ENCODE measurements at regions not wholly inside any gene's neighbourhood (a gene's known extent, or its start where the extent isn't known, plus 50 kb on each side); places are given as distances from the start of the nearest gene placed in this dataset.
"Not testable (repeated sequence)": the region's sequence is repeated elsewhere in the genome, so short reads cannot be mapped to it uniquely, and the experiment has no call there.

DNA sequence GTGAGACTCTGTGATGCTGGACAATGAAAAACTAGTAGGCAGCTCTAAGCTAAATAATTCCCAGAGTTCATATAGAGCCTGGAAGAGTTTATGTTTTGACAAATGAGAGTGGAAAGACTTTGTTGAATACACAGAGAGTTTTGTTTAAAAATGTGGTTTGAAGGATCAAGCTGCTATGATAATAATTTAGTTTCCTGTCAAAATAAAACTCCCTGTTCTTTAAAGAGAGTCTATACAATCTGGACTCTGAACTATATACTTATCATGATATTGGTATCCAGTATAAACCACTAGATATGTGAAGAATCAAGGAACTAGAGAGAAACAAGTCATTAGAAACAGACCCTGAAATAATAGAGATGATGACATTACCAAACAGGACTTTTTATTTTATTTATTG lies 158.6 kb downstream of the C4orf33 start:
- no peak for DNase-seq

- DNase-seq: no peak
Measured at GRCh38 chr4:129261584-129261983, 165.6 kb downstream of the C4orf33 start.

- DNase-seq: no peak
Measured at GRCh38 chr4:129264008-129264657, 168.2 kb downstream of the C4orf33 start.

DNA sequence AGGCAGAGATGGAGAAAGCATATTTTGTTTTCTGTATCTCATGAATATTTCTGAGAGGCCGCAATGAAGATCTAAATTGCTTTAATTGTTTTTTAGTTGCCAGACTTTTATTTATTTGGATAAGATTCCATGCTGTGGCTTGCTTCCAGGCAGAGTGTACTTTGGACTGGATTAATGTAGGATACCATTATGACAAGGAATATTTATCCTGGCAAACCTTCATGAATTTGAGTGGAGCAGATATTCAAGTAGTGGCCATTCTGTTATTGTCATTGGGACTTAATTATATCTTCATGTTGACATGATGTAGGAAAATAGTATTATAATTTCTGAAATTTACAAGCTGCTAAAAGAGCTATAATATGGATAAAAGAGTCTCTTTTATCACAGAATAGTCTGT lies 182.9 kb downstream of the C4orf33 start:
- no peak for DNase-seq

- DNase-seq: no peak
Measured at GRCh38 chr4:129282293-129282692, 186.3 kb downstream of the C4orf33 start.

- not testable (repeated sequence) for DNase-seq
Measured at GRCh38 chr4:129292194-129292593, 196.2 kb downstream of the C4orf33 start.

- DNase-seq: no peak
Measured at GRCh38 chr4:129314781-129315180, 218.8 kb downstream of the C4orf33 start.

DNA sequence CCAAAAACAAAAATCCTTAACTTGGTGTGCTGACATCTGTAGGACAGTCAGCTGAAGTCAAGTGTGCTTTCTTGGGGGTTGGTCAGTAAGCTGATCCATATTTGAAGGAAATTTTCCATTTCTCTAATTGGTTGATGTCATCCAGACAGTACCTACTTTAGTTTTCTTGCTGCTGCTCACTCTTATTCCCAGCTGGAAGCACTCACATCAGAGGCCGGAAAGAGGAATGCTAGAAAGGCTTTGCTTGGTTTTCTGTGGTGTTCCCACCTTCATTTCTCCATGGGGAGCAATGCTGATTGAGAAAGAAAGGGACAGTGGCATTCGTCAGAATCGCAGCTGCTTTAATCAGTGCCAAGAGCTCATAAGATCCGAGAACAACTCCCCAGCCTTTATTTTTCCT lies 227.0 kb downstream of the C4orf33 start:
- DNase-seq: no peak

DNA sequence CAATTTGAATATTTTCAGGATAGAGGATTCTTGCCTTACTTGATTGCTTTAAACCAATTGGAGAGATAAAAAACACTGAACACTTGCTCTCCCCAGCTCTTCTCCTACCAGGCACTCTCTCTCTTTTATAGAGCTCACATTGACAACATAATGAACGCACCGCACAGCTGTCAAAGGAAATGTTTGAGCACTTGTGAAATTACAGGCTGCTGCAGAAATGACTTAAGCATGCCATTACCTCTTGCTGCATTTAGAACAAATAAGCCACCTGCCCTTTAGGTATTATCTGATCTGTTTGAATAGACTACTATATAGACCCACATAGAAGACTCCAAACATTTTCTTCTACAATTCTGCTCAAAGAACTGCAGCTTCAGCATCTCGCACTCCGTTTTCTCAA lies 227.7 kb downstream of the C4orf33 start:
- no peak for DNase-seq

GRCh38 chr4:129326571-129327460 lies 230.9 kb downstream of the C4orf33 start:
- DNase-seq: peak; percentile 44

DNA sequence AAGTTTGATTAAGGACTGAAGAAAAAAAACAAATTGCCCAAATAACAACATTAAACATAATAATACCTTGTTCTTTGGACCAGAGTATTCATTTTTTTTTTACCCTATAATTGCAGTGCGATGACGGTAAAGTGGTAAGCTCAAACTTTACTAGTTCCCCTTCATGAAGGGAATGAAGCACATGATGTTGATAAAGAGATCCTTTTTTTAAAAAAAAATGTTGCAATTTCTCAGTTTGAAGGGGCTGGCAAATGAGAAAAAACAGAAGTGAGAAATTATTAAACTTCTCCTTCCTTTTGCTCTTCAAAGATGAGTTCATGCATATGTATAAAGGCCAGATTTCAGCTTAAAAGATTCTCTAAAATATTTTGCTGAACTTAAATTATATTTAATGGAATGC lies 231.7 kb downstream of the C4orf33 start:
- no peak for DNase-seq

DNA sequence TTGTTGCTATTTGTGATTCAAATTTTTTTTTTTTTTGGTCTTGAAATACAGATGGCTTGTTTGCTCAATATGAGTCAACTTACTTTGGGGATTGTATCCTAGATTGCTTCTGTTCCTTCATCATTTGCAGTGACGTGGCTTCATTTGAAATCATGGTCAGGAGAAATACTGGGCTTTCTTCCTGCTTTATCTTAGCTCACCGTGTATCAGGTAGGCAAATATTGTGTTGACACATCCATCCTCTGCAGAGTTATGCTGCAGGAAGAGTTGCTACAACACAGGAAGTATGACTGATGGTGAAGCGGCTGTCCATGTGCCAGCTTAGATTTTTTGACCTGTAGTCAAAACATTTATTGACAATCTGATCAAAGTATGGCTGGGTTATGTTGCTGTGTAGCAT lies 232.2 kb downstream of the C4orf33 start:
- no peak for DNase-seq

GRCh38 chr4:129334136-129334535 lies 238.2 kb downstream of the C4orf33 start:
- DNase-seq: no peak

DNA sequence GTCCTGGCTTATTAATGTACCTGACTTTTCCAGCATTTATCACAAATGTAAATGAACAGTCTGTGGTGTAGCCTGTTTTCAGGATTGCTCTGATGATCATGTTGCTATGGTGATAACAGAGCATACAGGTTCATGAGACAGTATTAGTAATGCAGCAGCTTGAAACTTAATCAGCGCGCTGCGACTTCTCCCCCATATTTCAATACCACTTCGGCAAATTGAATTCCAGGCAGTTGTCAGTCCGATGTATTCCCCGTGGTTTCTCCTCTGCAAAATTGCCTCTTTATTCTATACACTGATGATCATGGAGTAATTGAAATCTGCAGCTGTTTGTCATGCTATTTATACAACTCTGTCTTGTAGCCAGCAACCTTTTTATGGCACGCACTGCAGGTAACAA lies 239.3 kb downstream of the C4orf33 start:
- peak; percentile 68 for DNase-seq

DNA sequence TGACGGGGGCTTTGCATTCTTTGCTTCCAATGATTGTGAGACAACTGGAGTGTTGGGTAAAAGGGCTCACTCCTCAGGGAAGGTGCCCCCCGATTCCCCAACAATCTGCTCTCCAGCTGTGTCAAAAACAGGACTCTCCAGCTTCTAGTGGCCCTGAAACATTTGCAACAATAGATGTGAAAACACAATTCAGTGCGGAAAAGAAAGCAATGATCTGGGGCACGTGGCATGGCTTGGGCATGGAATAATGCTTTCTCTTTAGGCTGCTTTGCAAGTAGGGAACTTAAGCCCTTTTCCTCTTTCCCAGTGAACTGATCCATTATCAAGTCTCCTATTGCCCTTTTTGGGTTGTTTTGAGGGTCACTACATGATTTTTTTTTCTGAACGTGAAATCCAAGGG lies 239.9 kb downstream of the C4orf33 start:
- no peak for DNase-seq

DNA sequence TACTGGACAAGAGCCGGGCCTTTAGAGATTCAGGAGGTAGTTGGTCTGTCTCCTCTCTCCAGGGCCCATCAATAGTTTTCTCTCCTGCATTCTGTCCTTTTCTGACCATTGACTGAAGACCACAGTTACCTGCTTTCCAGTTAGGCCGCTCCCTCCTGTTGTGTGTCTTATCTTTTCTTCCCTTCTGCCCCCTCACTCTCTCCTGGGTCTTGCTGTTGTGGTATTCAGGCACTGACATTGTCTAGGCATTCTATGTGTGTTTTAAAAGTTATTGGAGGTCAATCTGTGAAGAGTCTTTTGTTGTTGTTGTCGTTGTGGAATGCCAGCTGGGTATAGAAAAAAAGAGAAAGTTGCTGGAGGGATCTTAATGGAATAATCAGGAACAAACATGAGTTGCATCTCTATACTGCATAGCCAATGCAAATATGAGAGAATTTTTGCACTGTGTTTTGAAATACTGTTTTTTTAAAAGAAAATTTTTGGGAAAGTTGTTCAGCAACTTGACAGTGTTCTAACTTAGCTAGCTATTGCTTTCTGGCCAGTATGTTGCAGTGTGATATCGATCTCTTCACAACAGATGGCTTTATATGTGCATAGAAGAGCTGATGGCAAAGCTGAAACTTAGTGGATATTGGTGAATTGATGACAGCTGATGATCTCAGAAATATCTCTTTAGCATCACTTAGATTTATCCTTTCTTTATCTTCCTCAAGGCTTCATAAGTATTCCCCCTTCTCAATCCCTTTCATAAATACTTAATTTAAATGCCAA lies 240.7 kb downstream of the C4orf33 start:
- DNase-seq: no peak

DNA sequence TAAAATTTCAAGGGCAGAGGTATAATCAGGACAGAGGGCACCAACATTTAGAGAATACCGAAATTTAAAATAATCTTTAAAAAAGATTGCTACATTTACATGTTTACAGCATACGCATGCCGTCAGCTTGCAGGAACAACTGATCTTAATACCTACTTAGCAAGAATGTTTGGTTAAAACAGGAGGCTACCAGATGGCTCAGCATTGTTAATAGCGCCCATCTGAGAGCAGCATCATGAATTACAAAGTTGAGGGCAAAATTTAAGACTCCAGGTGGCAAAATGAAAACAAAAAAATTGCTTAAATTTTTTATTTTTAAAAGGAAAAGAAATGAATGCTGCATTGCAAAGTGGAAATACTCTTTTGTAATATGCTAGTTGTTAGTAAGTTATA lies 241.3 kb downstream of the C4orf33 start:
- DNase-seq: no peak

DNA sequence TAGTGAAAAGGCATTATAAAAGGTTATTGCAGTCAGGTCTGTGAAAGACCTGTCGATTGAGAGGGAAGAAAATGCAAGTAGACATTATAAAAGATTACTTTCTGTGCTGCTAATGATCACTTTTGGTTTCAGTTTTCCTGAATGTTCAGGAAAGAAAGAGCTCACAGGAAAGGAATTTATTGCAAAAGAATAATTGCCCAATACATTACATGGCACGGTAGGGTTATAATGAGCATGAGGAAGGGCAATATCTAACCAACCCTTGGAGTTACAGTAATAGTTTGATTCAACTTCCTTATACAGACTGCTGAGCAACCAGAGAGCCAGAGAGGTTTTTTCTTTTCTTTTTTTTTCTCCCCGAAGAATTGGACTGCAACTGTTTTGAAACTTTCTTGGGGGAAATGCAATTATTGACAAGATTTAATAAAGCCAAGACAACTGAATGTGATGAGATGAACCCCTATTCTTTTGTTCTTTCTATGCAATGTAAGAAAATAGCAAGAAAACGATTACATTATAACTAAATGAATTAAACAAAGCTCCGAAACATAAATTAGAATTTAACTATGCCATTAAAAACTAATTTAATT lies 247.0 kb downstream of the C4orf33 start:
- no peak for DNase-seq

DNA sequence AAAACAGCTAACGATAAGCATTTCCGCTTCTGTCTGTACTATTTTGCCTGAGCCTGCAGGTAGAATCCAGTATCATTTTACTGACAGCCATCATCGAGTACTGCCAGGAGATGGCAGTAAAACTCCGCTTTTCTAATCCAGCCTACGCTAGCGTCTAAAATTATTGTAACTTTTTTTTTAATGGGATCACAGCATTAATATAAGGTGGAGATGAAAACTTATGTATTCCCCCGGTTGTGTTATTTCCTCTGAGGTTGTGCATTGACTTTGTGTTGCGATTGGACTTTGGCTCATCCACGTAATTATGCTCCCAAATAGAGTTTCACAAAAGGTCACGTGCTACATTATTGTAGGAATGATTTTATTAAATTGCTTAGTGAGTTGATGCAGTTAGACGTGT lies 248.1 kb downstream of the C4orf33 start:
- peak; percentile 51 for DNase-seq

GRCh38 chr4:129345609-129346008 lies 249.7 kb downstream of the C4orf33 start:
- no peak for DNase-seq

DNA sequence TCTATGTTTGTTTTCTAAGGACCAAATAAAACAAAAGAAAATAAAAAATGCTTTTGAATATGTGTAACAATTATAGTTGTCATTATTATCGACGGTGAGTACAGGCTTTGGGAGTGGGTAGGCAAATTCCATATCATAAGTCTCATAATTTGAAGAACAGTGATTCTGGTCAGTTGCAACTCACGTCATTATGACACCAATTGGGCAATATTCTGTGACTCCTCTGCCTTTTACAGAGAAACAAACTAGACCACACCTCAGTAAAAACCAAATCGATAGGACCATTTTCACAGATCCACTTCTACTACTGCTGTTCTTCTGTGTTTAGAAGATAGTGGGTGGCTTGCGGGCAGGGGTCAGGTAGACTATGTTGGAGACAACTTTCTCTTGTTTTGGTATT lies 250.1 kb downstream of the C4orf33 start:
- DNase-seq: no peak

DNA sequence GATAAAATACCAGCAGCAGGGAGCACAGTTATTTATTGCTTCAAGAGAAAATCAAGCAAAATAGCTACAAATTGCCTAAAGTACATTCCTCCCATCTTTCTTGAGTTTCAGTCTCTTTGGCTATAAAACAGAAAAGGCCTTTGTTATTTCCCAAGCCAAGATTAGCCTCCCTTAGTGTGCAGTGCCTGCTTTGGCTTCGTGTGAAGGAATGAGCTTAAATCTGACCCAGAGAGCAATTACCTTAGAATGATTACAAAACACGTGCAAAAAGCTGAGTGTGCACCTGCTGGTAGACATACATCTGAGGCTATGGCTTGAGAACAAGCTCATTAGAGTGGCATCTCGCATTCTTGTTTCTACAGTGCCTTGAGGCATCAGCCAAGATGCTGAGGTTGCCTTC lies 250.8 kb downstream of the C4orf33 start:
- no peak for DNase-seq
